ENCODE measurements at regions not wholly inside any gene's neighbourhood (a gene's known extent, or its start where the extent isn't known, plus 50 kb on each side); places are given as distances from the start of the nearest gene placed in this dataset.

DNA sequence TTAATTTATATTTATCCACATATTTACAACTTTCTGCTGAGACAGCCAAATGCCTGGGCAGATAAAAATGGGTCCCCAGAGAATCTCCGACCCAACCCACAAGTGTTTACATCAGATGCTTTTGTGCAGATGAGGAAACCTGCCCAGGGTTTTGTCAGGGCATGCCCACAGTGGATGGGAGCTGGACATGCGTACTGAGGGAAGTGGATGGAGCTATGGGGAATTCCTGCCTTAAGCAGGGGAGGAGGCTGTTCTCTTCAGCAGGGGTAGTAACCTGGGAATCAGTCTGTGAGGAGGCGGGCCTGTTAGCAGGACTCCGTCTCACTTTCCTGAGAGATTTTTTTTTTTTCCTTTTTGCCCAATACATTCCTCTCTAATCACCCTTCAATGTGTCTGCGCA lies 122.9 kb downstream of the RFC3 start:
- no peak for DNase-seq (ENCODE audit: extremely low read depth, low read depth)

DNA sequence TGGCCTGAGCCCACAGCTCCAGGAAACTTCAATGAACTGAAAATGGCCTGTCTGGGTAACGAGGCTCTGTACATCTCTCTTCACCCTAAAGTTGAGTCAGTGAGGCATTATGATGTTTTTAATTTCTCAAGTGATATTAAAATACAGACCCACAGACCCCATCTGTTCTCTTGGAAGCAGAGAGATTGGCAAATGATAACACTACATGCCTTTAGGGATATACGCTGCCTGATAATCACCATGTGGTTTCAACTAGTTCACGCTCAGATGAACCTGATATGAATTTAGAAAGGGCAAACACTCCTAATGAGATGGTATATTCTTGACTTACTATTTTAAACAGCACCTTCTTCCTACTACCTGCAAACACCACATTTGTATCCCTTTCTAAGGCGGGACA lies 127.5 kb downstream of the RFC3 start:
- no peak for DNase-seq (ENCODE audit: extremely low read depth, low read depth)

DNA sequence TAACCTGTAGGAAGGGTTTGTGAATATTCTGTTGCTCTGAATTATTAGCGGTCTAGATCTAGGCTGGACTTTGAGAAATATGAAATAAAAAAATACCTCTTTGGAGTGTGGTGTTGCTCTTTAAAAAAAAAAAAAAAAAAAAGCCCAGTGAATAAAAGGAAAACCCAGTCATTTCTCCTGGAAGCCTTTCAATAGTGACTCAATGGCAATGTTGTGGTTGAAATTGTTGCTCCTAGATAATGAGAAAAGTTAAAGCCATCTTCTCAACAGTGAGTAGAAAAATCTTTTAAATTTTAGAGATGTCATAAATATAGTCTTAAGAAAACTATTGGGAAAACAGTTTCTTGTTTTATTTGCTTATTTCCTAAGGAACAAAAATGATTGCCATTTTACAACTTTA lies 135.3 kb downstream of the RFC3 start:
- DNase-seq (ENCODE audit: extremely low read depth, low read depth) = no peak

DNA sequence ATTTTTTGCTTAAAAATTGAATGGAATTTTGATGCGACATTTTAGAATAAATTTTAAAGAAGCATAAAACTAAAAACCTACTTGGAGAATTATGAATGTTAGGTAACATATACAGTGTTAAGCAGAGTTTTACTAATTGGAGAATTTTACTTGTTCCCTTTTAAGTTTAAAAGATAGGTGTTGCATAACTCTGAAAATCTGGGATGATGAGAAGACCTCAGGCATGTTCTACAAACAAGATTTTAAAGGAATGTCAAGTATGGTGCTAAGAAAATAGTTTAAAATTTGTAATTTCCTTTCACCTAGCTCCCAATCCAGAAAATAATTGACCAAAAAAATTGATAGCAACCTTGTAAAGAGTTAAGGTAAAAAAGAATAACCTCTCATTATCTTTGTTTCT lies 135.8 kb downstream of the RFC3 start:
- no peak for DNase-seq (ENCODE audit: extremely low read depth, low read depth)

DNA sequence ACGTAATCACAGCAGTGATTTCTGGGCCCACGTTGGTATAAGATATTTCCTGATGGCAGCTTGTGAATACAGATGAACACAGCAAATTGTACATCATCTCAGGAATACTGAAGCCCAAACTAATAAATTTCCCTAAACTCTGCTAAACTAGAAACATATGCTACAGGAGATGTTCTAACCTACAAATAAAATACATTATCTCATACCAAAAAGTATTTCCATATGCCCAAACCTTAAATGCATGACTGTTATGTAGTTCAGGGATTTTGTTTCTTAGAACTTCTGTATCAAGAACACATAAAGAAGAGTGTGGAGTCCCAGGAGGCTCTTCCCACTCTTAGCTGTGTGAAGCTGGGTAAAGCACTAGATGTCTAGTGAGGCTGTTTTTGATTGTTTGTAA lies 138.4 kb downstream of the RFC3 start:
- no peak for DNase-seq (ENCODE audit: extremely low read depth, low read depth)

DNA sequence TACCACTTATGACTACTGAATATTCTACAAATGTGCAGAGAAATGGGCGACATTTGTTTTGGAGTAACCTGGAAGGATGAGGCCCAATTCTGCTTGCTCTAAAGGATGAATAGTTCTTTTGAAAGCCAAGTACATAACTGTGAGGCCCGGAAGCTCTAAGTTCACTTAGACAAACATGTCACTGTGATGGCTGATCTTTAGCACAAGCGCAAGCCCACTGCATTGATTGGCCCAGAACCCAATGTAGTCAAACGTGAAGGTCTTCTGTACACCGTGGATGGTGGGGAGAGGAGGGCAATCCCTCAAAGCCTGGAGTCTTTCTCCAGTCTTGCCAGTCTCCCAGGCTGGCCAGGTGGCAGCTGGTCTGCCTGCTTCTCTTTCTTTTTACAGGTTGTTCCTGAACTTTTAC lies 139.6 kb downstream of the RFC3 start:
- DNase-seq (ENCODE audit: extremely low read depth, low read depth) = no peak

DNA sequence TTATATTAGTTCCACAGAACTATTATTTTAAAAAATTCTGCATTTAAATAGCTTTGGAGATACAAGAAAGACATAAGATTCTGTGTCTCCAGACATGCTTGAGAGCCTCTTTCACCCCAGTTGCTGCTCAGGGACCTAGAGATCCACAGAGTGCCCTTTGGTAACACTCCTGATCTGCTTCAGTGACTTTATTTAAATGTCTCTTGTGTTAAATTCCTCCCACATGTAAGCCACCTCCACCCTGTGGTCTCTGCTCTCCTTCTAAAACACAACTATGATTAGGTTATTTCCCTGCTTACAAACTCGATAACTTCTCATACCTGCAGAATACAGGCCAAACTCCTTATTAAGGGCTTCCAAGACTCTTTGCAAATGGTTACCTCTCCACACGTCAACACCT lies 141.0 kb downstream of the RFC3 start:
- DNase-seq (ENCODE audit: extremely low read depth, low read depth) = no peak

DNA sequence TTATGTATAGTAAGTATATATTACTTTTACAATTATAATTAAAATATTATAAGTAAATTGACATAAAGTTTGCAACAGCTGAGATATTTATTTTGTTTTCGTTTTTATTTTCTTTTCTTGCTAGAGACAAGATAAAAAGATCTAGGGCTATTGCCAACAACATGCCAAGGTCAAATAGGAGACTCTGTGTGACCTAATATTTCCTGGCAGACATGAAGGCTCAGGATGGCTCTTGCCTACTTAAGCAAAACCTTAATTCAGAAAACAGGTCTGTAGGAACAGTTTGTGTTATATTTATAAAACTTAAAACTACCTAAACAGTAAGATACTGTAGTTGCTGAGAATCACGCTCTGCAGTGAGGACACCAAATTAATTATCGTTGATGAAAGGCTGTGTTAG lies 145.2 kb downstream of the RFC3 start:
- no peak for DNase-seq (ENCODE audit: extremely low read depth, low read depth)

DNA sequence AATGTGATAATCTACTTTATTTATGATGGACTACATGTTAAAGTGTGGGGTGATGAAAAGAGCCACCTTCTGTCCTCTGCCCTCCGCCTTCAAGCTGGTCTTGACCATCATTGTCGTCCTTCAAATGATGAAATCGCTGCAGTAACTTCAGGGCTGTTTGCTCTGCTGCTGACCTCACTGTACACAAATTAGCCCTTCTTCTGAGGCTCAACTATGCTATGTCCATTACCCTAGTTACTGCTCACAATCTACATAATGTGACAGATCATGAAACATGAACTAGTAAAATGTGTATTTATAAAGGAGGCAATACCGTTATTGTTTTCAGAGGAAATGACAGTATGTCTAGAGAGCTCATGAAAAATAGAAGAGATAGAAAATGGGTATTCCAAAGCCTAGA lies 145.9 kb downstream of the RFC3 start:
- no peak for DNase-seq (ENCODE audit: extremely low read depth, low read depth)

DNA sequence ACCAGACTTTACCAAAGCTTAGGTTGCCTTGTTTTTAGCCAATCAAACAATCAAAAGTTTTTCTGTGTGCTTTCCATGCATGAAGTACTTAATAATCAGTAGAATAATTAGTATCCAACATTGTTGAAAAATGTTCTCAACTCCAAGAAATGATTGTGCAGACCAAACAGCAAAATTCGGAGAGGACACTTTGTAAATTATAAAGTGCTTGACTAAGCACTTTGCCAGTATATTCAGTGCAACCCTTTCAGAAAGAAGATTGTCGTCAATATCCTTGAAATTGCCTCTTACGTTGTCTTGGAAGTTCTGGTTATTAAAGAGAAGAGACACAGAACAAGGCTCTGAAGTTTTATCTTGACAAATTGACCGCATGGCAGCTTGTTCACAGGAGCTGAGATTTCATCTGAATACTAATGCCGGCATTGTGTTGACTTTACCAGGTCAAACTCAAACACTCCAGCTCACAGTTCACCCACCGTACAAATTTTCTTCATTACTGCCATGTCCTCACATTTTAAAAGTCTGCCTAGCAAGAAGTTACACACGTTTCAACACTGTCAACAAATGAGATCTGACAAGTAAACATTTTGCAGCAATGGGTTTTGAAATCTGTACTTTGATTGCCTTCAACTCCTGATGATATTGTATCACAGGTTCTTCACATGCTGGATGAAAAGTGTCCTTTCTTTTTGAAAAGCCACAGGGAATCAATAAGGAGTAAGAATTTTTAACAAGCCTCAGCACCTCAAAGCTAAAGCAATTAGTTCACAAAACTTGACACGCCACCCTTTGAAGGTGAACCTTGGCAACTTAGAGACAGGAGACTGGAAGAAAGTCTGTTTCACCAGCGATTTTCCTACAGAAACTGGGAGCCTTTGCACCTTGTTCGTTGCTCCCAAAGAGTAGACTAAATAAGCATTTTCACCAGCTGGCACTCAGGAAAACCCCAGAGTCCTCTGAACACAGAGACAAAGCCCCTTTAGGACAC lies 150.9 kb downstream of the RFC3 start:
- DNase-seq (ENCODE audit: extremely low read depth, low read depth) = no peak

DNA sequence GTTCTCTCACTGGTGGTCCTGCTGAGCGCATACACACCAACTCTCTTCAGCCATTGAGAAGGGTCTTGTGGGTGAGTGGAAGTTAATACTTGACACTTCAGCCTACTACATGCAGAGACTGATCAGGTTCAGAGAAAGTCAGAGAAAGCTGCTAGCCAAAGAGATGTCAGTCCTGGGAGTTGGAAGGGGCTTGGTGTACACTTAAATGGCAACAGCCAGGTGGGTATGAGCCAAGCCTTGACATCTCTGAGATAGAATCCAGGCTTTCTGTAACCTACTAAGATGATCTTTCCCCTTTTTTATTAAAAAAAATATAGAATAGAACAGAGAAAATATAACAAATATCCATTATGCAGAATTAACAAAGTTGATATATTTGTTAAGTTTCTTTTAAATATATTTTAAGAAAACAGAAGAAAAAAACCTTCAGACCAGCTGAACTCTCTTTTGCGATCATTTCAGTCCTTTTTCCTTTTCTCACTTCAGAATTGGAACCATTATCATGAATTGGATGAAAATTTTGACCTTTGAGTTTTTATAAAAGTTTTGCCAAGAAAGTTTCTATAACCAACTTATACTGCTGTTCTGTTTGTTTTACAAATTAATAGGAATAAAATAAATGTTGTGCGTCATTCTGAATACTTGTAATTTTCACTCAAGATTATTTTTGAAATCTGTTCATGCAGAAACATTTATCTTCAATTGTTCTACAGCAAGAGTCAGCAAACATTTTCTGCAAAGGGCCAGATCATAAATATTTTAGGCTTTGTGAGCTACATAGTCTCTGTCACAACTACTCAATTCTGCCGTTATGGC lies 153.0 kb downstream of the RFC3 start:
- no peak for DNase-seq (ENCODE audit: extremely low read depth, low read depth)

DNA sequence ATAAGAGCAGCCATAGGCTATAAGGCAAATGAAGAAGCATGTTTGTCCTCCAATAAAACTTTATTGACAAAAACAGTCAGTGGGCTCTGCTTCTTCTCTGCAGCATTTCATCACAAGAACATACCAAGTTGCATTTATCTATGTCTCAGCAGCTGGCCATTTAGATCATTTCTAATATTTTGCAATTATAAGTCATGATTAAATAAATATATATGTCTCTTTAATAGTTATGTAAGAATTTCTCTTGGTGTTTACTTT lies 153.5 kb downstream of the RFC3 start:
- DNase-seq (ENCODE audit: extremely low read depth, low read depth) = no peak

DNA sequence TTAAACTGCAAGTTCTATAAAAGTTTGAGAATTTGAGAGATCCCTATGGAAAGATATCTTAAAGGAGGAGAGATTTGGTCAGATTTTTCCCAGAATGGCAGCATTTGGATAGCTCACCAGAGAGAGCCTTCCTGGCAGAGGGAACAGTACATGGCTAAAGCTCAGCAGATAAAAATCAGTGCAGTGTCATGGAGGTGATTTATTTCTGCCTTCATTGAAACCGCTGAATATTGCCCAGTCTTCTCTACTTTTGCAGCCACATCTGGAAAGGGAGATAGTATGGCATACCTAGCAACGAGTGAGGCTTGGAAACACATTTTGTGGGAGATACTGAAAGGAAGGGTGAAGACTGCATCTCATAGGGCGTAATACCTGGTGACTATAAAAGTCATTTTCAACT lies 155.2 kb downstream of the RFC3 start:
- no peak for DNase-seq (ENCODE audit: extremely low read depth, low read depth)

DNA sequence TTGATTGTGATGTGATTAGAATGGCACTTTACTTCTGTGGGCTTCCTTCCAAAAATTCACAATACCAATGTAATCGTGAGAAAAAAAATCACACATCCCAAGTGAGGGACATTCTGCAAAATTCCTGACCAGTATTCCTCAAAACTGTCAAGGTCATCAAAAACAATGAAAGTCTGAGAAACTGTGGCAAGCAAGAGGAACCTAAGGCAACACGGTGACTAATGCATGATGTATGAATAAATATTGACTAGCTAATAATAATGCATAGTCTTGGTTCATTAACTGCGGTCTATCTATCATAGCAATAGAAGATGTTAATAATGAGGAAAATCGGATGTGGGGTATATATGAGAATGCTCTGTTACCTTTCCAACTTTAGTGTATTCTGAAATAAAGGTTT lies 159.0 kb downstream of the RFC3 start:
- DNase-seq (ENCODE audit: extremely low read depth, low read depth) = no peak

DNA sequence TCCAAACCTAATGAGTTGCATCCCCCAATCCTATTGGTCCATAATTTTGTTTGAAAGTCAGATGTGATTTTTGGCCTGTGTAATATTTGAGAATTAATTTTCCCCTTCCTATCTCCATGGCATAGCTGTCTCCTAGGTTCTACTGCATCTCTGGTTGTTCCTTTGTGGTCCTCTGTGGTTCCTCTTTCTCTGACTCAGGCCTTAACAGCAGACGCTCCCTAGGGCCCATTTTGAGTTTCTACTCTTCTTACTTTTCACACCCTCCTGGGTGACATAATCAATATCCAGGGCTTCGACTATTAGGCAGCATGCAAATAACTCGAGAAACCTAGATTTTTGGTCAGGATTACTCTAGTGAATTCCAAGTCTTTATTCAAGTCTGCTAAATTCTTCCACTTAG lies 160.7 kb downstream of the RFC3 start:
- no peak for DNase-seq (ENCODE audit: extremely low read depth, low read depth)

DNA sequence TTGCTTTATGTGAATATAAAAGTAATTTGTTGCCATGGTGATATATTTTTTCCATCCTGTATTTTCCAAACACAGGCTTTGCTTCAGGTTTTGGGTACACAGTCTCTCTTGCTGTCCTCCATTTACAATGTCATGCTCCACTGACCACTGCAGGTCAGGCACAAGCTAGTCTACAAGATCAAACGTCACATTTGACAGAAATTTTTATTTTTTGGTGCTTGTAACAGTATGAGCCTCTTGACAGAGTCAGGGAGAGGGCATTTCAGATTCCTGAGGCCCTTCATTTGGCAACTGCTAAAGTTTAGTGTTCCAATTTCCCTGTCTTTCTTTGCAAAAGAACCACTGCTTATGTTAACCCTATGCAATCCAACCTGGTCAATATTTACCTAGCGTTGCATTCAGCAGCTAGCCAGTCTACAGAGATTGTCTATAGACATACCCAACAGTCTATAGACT lies 175.0 kb downstream of the RFC3 start:
- DNase-seq (ENCODE audit: extremely low read depth, low read depth) = no peak

DNA sequence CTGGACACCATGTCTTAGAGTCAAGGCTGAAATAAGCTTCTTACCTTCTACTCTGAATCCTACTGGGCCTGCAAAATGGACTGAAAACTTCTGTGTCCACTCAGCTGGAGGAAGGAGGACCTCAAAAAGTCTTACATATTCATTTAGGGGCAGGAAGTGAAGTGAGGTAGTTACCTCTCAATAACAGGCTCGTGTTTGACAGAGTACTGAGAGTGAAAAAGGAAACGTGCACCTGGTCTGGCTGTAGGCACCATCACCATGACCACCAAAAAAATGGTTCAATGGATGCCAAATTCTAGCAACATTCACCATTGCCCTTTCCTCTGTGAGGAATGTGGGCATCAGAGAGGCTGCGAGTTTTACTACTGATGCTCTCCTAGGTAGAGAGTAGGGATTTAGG lies 176.2 kb downstream of the RFC3 start:
- no peak for DNase-seq (ENCODE audit: extremely low read depth, low read depth)

DNA sequence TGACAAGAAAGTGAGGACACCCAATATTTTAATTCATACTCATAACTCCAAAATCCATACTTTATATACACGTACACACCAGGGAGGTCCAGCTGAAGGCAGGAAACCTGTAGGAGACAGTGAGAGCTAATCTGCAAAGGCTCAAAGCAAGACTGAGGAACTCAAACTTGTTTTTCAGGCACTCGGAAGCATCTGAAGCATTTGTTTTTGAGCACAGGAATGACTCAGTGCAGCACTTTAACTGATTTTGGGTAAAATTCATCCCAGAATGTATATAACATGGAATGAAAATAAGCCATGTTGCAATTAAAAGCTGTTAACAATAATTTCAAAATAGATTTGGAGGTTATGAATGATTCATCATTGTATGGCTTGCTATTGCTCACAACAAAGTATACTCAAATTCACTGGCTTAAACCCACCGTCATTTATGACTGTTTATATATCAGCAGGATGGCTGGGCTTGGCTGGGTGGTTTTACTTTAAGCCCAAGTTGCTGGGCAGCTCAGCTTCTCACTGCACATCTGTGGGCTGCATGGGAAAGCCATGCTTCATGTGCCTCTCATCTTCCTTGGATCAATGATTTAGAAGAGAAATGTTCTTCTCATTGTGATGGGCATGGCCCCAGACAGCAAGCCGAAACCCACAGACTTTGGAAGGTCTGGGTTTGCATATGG lies 177.0 kb downstream of the RFC3 start:
- no peak for DNase-seq (ENCODE audit: extremely low read depth, low read depth)

DNA sequence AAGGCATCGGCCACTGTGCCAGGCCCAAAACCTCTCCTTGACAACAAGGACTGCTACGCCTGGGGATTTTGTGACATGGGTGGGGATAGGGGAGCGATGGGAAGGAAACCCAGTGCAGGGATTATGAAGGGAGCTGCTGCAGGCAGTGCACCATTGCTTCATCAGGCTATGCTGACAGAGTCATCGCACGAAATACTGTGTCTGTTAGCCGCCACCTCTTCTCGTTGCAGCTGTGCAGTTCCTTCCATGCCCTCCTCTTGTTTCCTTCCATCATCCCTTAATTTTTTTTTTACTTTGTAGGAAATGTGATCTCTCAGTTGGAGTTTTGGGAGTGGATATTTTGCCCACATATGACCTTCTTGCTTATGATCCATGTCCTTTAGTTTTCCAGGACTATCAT lies 178.7 kb downstream of the RFC3 start:
- no peak for DNase-seq (ENCODE audit: extremely low read depth, low read depth)

DNA sequence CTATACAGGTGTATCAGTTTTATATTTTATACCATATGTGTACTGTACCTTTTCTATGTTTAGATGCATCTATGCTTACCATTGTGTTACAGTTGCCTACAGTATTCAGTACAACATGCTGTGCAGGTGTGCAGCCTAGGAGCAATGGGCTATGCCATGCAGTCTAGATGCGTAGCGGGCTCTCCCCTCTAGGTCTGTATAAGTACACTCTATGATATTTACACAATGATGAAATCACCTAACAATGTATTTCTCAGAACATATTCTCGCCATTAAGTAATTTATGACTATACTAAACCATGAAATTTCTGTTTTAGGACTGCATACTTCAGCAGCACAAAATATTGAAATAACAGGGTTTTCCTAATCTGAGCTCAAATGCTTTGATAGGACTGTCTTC lies 179.6 kb downstream of the RFC3 start:
- DNase-seq (ENCODE audit: extremely low read depth, low read depth) = no peak

DNA sequence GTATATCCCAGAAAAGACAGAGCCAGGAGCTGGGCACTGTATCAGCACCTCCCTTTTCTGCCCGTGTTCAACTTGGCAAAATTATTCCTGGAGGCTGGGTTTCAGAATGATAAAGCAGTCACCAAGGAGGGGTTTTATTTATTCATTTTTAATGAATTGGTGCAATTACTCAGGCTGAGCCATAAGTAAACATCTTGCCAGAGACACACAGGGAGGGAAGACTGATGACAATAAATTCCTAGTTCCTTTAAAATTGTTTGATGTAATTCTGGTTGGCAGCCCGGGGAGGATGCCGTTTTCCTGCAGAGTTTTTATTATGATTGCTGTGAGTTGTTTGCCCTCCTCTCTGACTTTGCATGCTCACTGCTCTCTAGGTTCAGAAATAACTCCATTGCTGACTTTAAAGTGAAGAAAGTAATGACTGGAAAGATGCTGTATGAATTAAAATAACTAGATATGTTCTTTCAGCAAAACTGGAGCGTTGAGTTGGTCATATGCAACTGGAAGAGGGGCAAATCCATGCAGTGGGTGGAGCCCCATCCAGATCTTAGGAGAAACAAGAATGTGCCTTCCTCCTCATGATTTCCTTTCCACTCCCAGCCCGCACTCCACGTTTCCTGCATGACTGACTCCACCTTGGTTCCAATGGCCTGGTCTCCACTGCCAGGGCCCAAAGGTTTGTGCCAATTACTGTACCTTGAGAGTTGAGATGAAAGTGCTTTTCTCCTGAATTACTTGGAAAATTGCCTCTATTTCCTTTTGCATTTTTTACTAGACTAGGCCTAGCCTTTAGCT lies 182.1 kb downstream of the RFC3 start:
- DNase-seq (ENCODE audit: extremely low read depth, low read depth) = no peak

Data from NCI-H460 (cell line).